Retinal pigment epithelial cell (primary cell): ENCODE measurements at regions not wholly inside any gene's neighbourhood (a gene's known extent, or its start where the extent isn't known, plus 50 kb on each side); places are given as distances from the start of the nearest gene placed in this dataset.

Experiments used
- DNase-seq: peaks from one replicate; pipeline ENCODE4 v3.0.0-alpha.2; 2010; ENCODE audit warnings: low read depth
- H3K4me3 ChIP-seq: 2 replicates; pipeline ENCODE4 v1.5.1; 2011; ENCODE audit warnings: mild to moderate bottlenecking, low read length, control low read depth, moderate library complexity
- TF ChIP-seq, protein P1 (sequence below): conservative IDR thresholded peaks from 2 replicates; pipeline ENCODE4 v1.5.1; 2011; ENCODE audit warnings: low read depth, low read length, control low read depth, inconsistent platforms

DNA sequence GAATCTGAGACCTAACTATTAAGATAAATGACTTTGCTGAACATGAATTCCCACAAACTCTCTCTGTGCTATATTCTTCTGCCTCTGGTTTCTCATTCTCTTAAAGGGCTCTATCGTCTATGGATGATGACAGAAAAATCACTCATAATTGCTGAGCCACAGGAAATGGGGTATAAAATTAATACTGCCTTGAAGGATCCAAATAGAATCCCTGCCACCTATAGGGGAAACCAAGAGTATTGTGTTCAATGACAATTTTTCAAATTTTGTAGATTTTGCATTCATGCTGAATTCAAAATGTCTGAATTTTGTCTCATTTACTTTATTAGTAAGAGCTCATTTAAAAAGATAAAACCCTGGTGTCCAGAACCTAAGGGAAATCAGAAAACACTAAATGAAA, 235.8 kb downstream of the RBM43 start:
- no peak for DNase-seq
- TF ChIP-seq, protein P1, sequence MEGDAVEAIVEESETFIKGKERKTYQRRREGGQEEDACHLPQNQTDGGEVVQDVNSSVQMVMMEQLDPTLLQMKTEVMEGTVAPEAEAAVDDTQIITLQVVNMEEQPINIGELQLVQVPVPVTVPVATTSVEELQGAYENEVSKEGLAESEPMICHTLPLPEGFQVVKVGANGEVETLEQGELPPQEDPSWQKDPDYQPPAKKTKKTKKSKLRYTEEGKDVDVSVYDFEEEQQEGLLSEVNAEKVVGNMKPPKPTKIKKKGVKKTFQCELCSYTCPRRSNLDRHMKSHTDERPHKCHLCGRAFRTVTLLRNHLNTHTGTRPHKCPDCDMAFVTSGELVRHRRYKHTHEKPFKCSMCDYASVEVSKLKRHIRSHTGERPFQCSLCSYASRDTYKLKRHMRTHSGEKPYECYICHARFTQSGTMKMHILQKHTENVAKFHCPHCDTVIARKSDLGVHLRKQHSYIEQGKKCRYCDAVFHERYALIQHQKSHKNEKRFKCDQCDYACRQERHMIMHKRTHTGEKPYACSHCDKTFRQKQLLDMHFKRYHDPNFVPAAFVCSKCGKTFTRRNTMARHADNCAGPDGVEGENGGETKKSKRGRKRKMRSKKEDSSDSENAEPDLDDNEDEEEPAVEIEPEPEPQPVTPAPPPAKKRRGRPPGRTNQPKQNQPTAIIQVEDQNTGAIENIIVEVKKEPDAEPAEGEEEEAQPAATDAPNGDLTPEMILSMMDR, result no peak
- no peak overlapping the region for H3K4me3 ChIP-seq

DNA sequence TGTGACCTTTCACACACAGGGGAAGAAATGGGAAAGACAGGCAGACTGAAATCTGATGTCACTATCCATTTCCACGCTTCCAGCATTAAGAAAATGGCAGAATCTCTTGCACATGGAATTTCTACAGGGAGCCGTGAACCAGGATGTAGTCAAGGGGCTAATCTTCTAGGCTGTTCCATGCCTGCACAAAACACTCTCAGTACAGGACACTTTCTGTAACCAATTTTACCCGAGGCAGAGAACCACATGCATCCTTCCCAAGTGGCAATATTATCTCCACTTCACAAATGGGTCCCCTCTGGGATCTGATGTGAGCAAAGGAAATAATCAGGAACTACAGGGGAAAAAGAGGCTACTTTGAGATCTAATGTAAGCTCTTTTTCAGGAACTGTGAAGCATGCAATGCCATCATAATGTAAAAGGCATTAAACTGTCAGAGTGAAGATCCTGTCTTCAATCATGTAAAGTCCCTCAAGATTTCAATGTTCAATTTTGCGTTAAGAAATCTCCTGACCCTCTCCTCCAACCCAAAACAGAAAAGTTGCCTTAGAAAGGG, 236.9 kb downstream of the RBM43 start:
- TF ChIP-seq, protein P1, result no peak
- DNase-seq, result no peak

DNA sequence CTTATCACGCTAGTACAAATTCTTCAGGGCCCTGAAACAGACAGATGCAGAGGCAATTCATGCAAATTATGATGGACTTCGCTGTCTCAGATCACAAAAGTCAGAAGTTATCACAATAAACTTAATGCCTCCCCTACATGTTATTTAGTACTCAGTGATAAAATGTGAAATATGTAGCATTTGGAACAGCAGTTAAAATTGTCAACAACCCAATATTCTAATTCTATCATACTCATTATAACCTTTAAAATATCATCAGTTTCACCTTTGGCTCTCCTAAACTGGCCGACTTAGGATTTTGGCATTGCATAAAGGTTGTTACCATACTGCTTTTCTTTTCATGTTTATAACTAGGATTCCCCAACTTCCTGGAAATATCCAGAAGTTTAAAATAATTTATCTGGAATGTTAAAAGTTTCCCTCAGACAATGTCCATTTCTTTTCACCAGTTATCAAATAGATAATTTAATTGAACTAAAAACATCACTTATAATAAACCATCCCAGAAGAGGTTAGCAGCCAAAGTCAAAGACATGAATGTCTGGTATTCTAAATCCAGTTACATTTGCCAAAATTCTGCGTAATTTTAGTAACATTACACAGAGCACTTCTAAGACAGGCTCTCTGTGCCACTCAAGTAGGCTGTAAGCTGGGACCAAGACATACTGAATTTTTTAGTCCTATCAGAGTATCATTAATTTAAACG, 239.8 kb downstream of the RBM43 start:
- H3K4me3 ChIP-seq, result no peak overlapping the region
- TF ChIP-seq, protein P1, result no peak
- no peak for DNase-seq

More for the DNA sequence above, 236.9 kb downstream of the RBM43 start:
- no peak overlapping the region for H3K4me3 ChIP-seq

DNA sequence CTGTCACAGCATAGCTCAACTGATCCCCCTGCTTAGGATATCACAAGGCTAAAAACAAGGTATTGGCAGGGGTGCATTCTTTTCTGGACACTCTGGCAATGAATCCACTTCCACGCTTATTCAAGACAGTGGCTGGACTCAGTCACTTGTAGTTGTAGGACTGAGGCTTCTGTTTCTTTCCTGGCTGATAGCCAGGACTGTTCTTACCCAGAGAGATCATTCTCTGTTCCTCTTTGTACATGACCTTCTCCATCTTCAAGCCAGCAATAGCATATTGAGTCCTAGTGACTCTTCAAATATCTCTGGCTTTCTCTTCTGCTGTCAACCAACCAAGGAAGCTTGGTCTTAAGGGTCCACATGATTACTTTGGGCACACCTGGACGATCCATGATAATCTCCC, 241.3 kb downstream of the RBM43 start:
- no peak overlapping the region for H3K4me3 ChIP-seq
- no peak for DNase-seq
- TF ChIP-seq, protein P1, result no peak

DNA sequence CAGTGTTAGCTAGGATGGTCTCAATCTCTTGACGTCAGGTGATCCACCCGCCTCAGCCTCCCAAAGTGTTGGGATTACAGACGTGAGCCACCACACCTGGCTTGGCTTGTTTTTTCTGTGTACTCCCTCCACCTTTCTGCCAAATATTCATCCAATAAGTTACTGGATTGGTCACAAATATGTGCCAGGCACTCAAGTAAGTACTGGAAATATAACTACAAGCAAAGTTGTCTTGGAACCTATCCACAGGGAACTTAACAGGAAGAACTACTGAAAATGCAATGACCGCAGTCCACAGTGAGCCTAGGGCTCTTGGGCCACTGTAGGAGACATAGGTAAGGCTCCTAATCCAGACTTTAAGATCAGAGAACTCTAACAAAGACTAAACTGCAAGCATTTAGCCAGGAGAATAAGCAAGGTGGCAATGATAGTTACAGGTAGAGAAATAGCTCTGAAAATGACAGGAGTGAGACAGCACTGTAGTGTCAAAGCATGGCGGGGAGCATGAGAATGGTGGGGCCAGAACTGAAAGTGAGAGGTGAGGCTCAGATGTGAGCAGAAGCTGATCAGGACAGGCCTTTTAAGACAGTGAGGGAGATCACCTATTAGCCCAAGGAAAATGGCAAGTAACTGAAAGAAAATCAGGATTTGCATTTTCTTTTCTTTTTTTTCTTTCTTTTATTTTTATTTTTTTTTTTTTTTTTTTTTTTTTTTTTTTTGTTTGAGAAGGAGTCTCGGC, 252.1 kb downstream of the RBM43 start:
- no peak for DNase-seq
- TF ChIP-seq, protein P1, result no peak
- H3K4me3 ChIP-seq, result no peak overlapping the region

DNA sequence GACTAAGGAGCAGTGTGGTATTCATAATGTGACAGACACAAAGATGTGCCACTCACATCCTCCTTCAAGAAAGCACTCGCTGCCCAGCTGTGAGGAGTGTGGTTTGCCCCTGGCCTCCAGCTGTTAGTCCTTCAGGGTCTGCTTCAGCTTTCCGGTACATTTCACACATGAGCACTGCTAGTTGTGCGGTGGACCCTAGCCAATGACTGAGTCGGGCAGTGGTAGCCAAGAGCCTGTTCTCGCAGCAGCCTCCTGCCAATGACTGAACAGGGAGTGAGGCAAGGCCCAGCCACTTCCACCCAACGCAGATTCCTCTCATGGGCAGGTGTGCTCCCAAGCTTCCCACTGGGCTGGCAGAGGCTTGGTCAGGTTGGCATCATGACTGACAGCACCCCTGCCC, 254.3 kb downstream of the RBM43 start:
- H3K4me3 ChIP-seq, result no peak overlapping the region
- TF ChIP-seq, protein P1, result no peak
- DNase-seq, result no peak
